Gastroesophageal sphincter (tissue), 3 donors: ENCODE measurements at regions not wholly inside any gene's neighbourhood (a gene's known extent, or its start where the extent isn't known, plus 50 kb on each side); places are given as distances from the start of the nearest gene placed in this dataset.

ENCODE experiments used
- POLR2A ChIP-seq, 2 donors: fragments of 450-650 bp; IDR thresholded peaks; one replicate each; pipeline ENCODE4 v1.6.1; 2017; ENCODE audit warnings: antibody characterized with exemption in 2 of 2, mild to moderate bottlenecking in 2 of 2, moderate library complexity in 1 of 2
- POLR2AphosphoS5 ChIP-seq: sonication (generic); formaldehyde crosslinking; IDR thresholded peaks from one replicate; pipeline ENCODE4 v1.6.1; 2017; ENCODE audit warnings: antibody characterized with exemption
- TF ChIP-seq, protein P1 (sequence below), 4 experiments: fragments of 200-600 bp in 2 of 4; fragments of 450-650 bp in 2 of 4; sonication (generic) in 1 of 4; IDR thresholded peaks; one replicate each; pipeline ENCODE4 v1.5.1; 2017 to 2019; ENCODE audit warnings: antibody characterized with exemption in 4 of 4, mild to moderate bottlenecking in 2 of 4, moderate library complexity in 2 of 4

DNA sequence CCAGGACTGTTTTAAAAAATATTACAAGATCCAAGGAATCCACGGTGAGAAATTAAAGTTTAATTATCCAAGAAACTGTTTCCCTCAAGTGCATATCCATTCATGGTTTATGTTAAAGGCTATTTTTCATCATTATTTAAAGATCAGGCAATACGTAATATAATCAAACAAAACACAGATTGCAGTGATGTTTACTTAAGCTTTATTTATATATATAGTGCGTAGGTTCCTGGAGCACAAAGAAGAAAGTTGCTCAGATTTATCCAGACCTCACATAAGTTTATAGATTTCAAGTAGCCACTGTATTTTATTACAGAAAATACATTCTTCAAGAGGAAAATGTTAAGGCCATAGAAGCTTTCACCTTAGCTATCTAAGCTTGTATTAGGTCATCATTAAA is 210.0 kb upstream of the KLF14 start:
- TF ChIP-seq POLR2A (IDR thresholded peaks at IDR 0.05) (no peak), POLR2AphosphoS5 (no peak)
- TF ChIP-seq, protein P1, sequence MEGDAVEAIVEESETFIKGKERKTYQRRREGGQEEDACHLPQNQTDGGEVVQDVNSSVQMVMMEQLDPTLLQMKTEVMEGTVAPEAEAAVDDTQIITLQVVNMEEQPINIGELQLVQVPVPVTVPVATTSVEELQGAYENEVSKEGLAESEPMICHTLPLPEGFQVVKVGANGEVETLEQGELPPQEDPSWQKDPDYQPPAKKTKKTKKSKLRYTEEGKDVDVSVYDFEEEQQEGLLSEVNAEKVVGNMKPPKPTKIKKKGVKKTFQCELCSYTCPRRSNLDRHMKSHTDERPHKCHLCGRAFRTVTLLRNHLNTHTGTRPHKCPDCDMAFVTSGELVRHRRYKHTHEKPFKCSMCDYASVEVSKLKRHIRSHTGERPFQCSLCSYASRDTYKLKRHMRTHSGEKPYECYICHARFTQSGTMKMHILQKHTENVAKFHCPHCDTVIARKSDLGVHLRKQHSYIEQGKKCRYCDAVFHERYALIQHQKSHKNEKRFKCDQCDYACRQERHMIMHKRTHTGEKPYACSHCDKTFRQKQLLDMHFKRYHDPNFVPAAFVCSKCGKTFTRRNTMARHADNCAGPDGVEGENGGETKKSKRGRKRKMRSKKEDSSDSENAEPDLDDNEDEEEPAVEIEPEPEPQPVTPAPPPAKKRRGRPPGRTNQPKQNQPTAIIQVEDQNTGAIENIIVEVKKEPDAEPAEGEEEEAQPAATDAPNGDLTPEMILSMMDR (IDR thresholded peaks at IDR 0.05), result no peak
